ENCODE measurements at regions not wholly inside any gene's neighbourhood (a gene's known extent, or its start where the extent isn't known, plus 50 kb on each side); places are given as distances from the start of the nearest gene placed in this dataset.
"Not testable (repeated sequence)": the region's sequence is repeated elsewhere in the genome, so short reads cannot be mapped to it uniquely, and the experiment has no call there.

GRCh38 chr7:27438881-27439589 lies 196.4 kb downstream of the EVX1 start:
- H3K27ac Mint-ChIP-seq, result no peak overlapping the region
- H3K4me1 Mint-ChIP-seq, result peaks cover 27% of the 10 kb centered on the region
- TF ChIP-seq CTCF (IDR thresholded peaks at IDR 0.05), result no peak
- H3K27me3 Mint-ChIP-seq (ENCODE audit: low read depth, poor library complexity), result peaks cover 5% of the 10 kb centered on the region
- peaks cover 4% of the 10 kb centered on the region for H3K9me3 Mint-ChIP-seq
- peaks cover 4% of the 10 kb centered on the region for H3K36me3 Mint-ChIP-seq (ENCODE audit: low read depth)
- no peak overlapping the region for H3K4me3 Mint-ChIP-seq
- DNase-seq, result no peak

- Mint-ChIP-seq H3K27ac (no peak overlapping the region), H3K27me3 (ENCODE audit: low read depth, poor library complexity) (peaks cover 5% of the 10 kb centered on the region), H3K4me3 (no peak overlapping the region), H3K9me3 (peaks cover 4% of the 10 kb centered on the region), H3K4me1 (peaks cover 2% of the 10 kb centered on the region), H3K36me3 (ENCODE audit: low read depth) (no peaks in the 10 kb centered on the region)
- TF ChIP-seq CTCF (IDR thresholded peaks at IDR 0.05), result no peak
- no peak for DNase-seq
Observed at GRCh38 chr7:27442455-27442854, 199.9 kb downstream of the EVX1 start.

GRCh38 chr7:27449046-27449445 lies 206.4 kb downstream of the EVX1 start:
- H3K27ac Mint-ChIP-seq; H3K4me3 Mint-ChIP-seq; H3K36me3 Mint-ChIP-seq (ENCODE audit: low read depth); H3K27me3 Mint-ChIP-seq (ENCODE audit: low read depth, poor library complexity): not testable (repeated sequence)
- peak; percentile 42 for DNase-seq
- peaks cover 18% of the 10 kb centered on the region for H3K9me3 Mint-ChIP-seq
- H3K4me1 Mint-ChIP-seq, result peaks cover 22% of the 10 kb centered on the region

GRCh38 chr7:27453702-27454405 lies 208.8 kb downstream of the HIBADH start:
- TF ChIP-seq CTCF (IDR thresholded peaks at IDR 0.05), result no peak
- Mint-ChIP-seq H3K27me3 (ENCODE audit: low read depth, poor library complexity) (peaks cover 8% of the 10 kb centered on the region), H3K4me1 (peaks cover 40% of the 10 kb centered on the region), H3K4me3 (no peak overlapping the region), H3K27ac (peak overlapping the region; percentile 95), H3K9me3 (peaks cover 5% of the 10 kb centered on the region), H3K36me3 (ENCODE audit: low read depth) (no peaks in the 10 kb centered on the region)
- DNase-seq, result no peak

- peak overlapping the region; percentile 51 for H3K27ac Mint-ChIP-seq
- H3K4me3 Mint-ChIP-seq; H3K9me3 Mint-ChIP-seq; H3K36me3 Mint-ChIP-seq (ENCODE audit: low read depth); DNase-seq: not testable (repeated sequence)
- H3K27me3 Mint-ChIP-seq (ENCODE audit: low read depth, poor library complexity), result peaks cover 12% of the 10 kb centered on the region
- H3K4me1 Mint-ChIP-seq, result peaks cover 40% of the 10 kb centered on the region
Observed at GRCh38 chr7:27457120-27457519, 205.6 kb downstream of the HIBADH start.

- not testable (repeated sequence) for H3K4me3 Mint-ChIP-seq; DNase-seq; H3K27ac Mint-ChIP-seq; H3K36me3 Mint-ChIP-seq (ENCODE audit: low read depth); H3K9me3 Mint-ChIP-seq
- Mint-ChIP-seq H3K27me3 (ENCODE audit: low read depth, poor library complexity) (peaks cover 14% of the 10 kb centered on the region), H3K4me1 (peaks cover 45% of the 10 kb centered on the region)
Observed at GRCh38 chr7:27457603-27458565, 204.8 kb downstream of the HIBADH start.
